Stomach (tissue), 4 donors: ENCODE measurements at regions not wholly inside any gene's neighbourhood (a gene's known extent, or its start where the extent isn't known, plus 50 kb on each side); places are given as distances from the start of the nearest gene placed in this dataset.

Experiments used
- CTCF ChIP-seq, 7 experiments: fragments of 450-650 bp in 4 of 7; fragments of 200-600 bp in 3 of 7; sonication (generic) in 3 of 7; IDR thresholded peaks; one replicate each; pipeline ENCODE4 v1.5.1; 2016 to 2019; ENCODE audit warnings: antibody characterized with exemption in 7 of 7, control low read depth in 2 of 7, mild to moderate bottlenecking in 1 of 7
- EP300 ChIP-seq: sonication (generic); formaldehyde crosslinking; IDR thresholded peaks from one replicate; pipeline ENCODE4 v1.6.1; 2017; ENCODE audit warnings: antibody characterized with exemption
- POLR2A ChIP-seq, 4 donors: fragments of 450-650 bp; IDR thresholded peaks; one replicate each; pipeline ENCODE4 v1.6.1; 2016; ENCODE audit warnings: antibody characterized with exemption in 4 of 4, control low read depth in 2 of 4, mild to moderate bottlenecking in 1 of 4, moderate library complexity in 1 of 4

- TF ChIP-seq POLR2A (IDR thresholded peaks at IDR 0.05) (no peak), CTCF (IDR thresholded peaks at IDR 0.05) (no peak), EP300 (no peak)
These were observed 610.0 kb upstream of the GCFC2 start for GRCh38 chr2:76320716-76321115.
